Neural cell (in vitro differentiated cells): ENCODE measurements at regions not wholly inside any gene's neighbourhood (a gene's known extent, or its start where the extent isn't known, plus 50 kb on each side); places are given as distances from the start of the nearest gene placed in this dataset.

Source experiments
- EP300 ChIP-seq: fragments of 450-650 bp; conservative IDR thresholded peaks from 2 replicates; pipeline ENCODE4 v1.6.1; 2014; ENCODE audit warnings: antibody characterized with exemption, mild to moderate bottlenecking, moderate library complexity; ENCODE audit not compliant: poor library complexity, severe bottlenecking
- EZH2 ChIP-seq: fragments of 200-600, 300-800 bp; shearing (Covaris generic), sonication (generic); IDR thresholded peaks from 2 replicates; pipeline ENCODE4 v1.6.1; 2014; ENCODE audit warnings: antibody characterized with exemption, low read length, borderline replicate concordance, mild to moderate bottlenecking; ENCODE audit not compliant: insufficient read depth, poor library complexity, severe bottlenecking
- MXI1 ChIP-seq: fragments of 450-650 bp; conservative IDR thresholded peaks from 2 replicates; pipeline ENCODE4 v1.6.1; 2014; ENCODE audit warnings: antibody characterized with exemption, mild to moderate bottlenecking; ENCODE audit not compliant: poor library complexity, severe bottlenecking
- POLR2AphosphoS5 ChIP-seq: IDR thresholded peaks from 2 replicates; pipeline ENCODE4 v1.6.1; 2012
- RAD21 ChIP-seq: fragments of 450-650 bp; conservative IDR thresholded peaks from 2 replicates; pipeline ENCODE4 v1.6.1; 2014; ENCODE audit warnings: antibody characterized with exemption, mild to moderate bottlenecking, moderate library complexity
- SMC3 ChIP-seq: fragments of 450-650 bp; conservative IDR thresholded peaks from 2 replicates; pipeline ENCODE4 v1.6.1; 2014; ENCODE audit warnings: antibody characterized with exemption, mild to moderate bottlenecking, moderate library complexity; ENCODE audit not compliant: poor library complexity
- TAF1 ChIP-seq: IDR thresholded peaks from 2 replicates; pipeline ENCODE4 v1.6.1; 2012; ENCODE audit warnings: low read depth
- TF ChIP-seq, protein P1 (sequence below): fragments of 450-650 bp; IDR thresholded peaks from 2 replicates; pipeline ENCODE4 v1.5.1; 2014; ENCODE audit warnings: antibody characterized with exemption, mild to moderate bottlenecking, moderate library complexity; ENCODE audit not compliant: poor library complexity, severe bottlenecking
- TF ChIP-seq, protein P2 (sequence below): IDR thresholded peaks from 2 replicates; pipeline ENCODE4 v1.6.1; 2012; ENCODE audit warnings: borderline replicate concordance

DNA sequence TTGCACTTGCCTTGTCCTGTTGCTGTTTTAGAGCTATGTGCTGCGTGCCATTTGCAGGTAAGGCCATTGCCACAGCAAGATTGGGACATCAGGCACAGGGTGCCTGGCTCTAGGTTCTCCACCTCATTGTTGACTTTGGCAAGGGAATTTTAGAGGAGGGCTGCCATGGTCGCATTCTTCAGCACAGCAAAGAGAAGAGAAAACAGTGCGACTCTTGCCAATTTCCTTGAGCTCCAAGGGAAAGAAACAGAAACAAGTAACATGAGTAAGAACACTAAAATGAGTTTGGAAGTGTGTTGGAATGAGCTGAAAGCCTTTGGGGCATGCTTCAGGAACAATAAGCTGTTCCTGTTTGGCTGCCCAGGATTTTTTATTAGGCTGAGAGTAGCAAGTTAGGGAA, 188.1 kb upstream of the IL12B start:
- TF ChIP-seq, protein P1, sequence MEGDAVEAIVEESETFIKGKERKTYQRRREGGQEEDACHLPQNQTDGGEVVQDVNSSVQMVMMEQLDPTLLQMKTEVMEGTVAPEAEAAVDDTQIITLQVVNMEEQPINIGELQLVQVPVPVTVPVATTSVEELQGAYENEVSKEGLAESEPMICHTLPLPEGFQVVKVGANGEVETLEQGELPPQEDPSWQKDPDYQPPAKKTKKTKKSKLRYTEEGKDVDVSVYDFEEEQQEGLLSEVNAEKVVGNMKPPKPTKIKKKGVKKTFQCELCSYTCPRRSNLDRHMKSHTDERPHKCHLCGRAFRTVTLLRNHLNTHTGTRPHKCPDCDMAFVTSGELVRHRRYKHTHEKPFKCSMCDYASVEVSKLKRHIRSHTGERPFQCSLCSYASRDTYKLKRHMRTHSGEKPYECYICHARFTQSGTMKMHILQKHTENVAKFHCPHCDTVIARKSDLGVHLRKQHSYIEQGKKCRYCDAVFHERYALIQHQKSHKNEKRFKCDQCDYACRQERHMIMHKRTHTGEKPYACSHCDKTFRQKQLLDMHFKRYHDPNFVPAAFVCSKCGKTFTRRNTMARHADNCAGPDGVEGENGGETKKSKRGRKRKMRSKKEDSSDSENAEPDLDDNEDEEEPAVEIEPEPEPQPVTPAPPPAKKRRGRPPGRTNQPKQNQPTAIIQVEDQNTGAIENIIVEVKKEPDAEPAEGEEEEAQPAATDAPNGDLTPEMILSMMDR: no peak
- TF ChIP-seq EZH2 (no peak), EP300 (no peak), POLR2AphosphoS5 (no peak), SMC3 (no peak), TAF1 (no peak), RAD21 (no peak), MXI1 (no peak)
- TF ChIP-seq, protein P2, sequence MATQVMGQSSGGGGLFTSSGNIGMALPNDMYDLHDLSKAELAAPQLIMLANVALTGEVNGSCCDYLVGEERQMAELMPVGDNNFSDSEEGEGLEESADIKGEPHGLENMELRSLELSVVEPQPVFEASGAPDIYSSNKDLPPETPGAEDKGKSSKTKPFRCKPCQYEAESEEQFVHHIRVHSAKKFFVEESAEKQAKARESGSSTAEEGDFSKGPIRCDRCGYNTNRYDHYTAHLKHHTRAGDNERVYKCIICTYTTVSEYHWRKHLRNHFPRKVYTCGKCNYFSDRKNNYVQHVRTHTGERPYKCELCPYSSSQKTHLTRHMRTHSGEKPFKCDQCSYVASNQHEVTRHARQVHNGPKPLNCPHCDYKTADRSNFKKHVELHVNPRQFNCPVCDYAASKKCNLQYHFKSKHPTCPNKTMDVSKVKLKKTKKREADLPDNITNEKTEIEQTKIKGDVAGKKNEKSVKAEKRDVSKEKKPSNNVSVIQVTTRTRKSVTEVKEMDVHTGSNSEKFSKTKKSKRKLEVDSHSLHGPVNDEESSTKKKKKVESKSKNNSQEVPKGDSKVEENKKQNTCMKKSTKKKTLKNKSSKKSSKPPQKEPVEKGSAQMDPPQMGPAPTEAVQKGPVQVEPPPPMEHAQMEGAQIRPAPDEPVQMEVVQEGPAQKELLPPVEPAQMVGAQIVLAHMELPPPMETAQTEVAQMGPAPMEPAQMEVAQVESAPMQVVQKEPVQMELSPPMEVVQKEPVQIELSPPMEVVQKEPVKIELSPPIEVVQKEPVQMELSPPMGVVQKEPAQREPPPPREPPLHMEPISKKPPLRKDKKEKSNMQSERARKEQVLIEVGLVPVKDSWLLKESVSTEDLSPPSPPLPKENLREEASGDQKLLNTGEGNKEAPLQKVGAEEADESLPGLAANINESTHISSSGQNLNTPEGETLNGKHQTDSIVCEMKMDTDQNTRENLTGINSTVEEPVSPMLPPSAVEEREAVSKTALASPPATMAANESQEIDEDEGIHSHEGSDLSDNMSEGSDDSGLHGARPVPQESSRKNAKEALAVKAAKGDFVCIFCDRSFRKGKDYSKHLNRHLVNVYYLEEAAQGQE: no peak
